HL-60 (cell line): ENCODE measurements at regions not wholly inside any gene's neighbourhood (a gene's known extent, or its start where the extent isn't known, plus 50 kb on each side); places are given as distances from the start of the nearest gene placed in this dataset.

ENCODE experiments used
- CTCF ChIP-seq: IDR thresholded peaks from one replicate; pipeline ENCODE4 v1.5.1; 2011; ENCODE audit warnings: low read length, control low read depth, inconsistent platforms; ENCODE audit not compliant: insufficient read depth
- GABPA ChIP-seq: IDR thresholded peaks from 2 replicates; pipeline ENCODE4 v1.6.1; 2012; ENCODE audit warnings: low read depth
- POLR2AphosphoS5 ChIP-seq: IDR thresholded peaks from 2 replicates; pipeline ENCODE4 v1.6.1; 2012; ENCODE audit warnings: low read depth

GRCh38 chr10:24157567-24157966, 51.4 kb upstream of the KIAA1217 start:
- TF ChIP-seq CTCF (no peak), POLR2AphosphoS5 (no peak), GABPA (no peak)
